K562 (cell line): ENCODE measurements at regions not wholly inside any gene's neighbourhood (a gene's known extent, or its start where the extent isn't known, plus 50 kb on each side); places are given as distances from the start of the nearest gene placed in this dataset.

Experiments used
- ATAC-seq: fragments of 200-7000 bp; cut with Tn5 transposase; 3 replicates; pipeline ENCODE4 v1.9.1; 2020; ENCODE audit warnings: moderate library complexity
- BruUV-seq: library from RNA; stranded (reverse); fragments of 400-500 nt; replicated peaks from 2 replicates; lab custom pipeline; 2021; lab: Mats Ljungman, UMichigan
- CTCF ChIA-PET: fragments of 300-600 bp; formaldehyde crosslinking; extraction: SDS; loops from one replicate; lab custom pipeline; 2021; ENCODE audit warnings: low intra/inter-chr PET ratio; lab: Yijun Ruan, JAX
- POLR2A ChIA-PET: fragments of 300-600, 350-650 bp; sonication (Branson Sonifier 250); formaldehyde crosslinking; extraction: SDS; loops from one replicate; lab custom pipeline; 2021; ENCODE audit warnings: antibody characterized with exemption, inconsistent platforms; lab: Yijun Ruan, JAX
- DNase-seq, 4 experiments: peaks; one replicate each; pipeline versions ENCODE4 v3.0.0 to v3.0.0-alpha.2; 2011 to 2018; ENCODE audit warnings: low spot score in 3 of 4, mixed read lengths in 3 of 4; ENCODE audit errors: extremely low read depth in 1 of 4
- FAIRE-seq: peaks from 2 replicates; lab custom pipeline; 2011; peaks lifted over from hg19 to GRCh38; lab: Jason Lieb, UNC
- H2AFZ ChIP-seq: 2 replicates; pipeline ENCODE4 v1.6.0; 2011; ENCODE audit warnings: low read depth, low read length, control low read depth, inconsistent platforms
- H3K27ac ChIP-seq: fragments of 200-600 bp; 3 replicates; pipeline ENCODE4 v1.8.0; 2011; ENCODE audit warnings: low read depth, mild to moderate bottlenecking, control low read depth, inconsistent platforms, low read length, moderate library complexity, mixed read lengths; ENCODE audit errors: extremely low read depth
- H3K27me3 ChIP-seq, 2 experiments: fragments of 300-600 bp in 1 of 2; 2 replicates in 1 of 2; 3 replicates in 1 of 2; pipeline versions ENCODE4 v1.6.0 to v1.8.0; 2011; ENCODE audit warnings: inconsistent platforms in 2 of 2, low read length in 2 of 2, mild to moderate bottlenecking in 1 of 2, mixed read lengths in 1 of 2, moderate library complexity in 1 of 2; ENCODE audit not compliant: control insufficient read depth in 2 of 2, insufficient read depth in 2 of 2
- H3K36me3 ChIP-seq: fragments of 300-600 bp; 3 replicates; pipeline ENCODE4 v1.8.0; 2011; ENCODE audit warnings: mild to moderate bottlenecking, low read length, inconsistent platforms; ENCODE audit not compliant: control insufficient read depth, insufficient read depth
- H3K4me1 ChIP-seq, 2 experiments: fragments of 200-600 bp in 1 of 2; replicated peaks in 1 of 2; 2 replicates in 1 of 2; 3 replicates in 1 of 2; pipeline versions ENCODE4 v1.5.1 to v1.8.0; 2011; ENCODE audit warnings: inconsistent platforms in 2 of 2, low read length in 2 of 2, mild to moderate bottlenecking in 1 of 2, mixed read lengths in 1 of 2, moderate library complexity in 1 of 2; ENCODE audit not compliant: control insufficient read depth in 2 of 2, insufficient read depth in 2 of 2
- H3K4me2 ChIP-seq: 2 replicates; pipeline ENCODE4 v1.6.1; 2011; ENCODE audit warnings: low read length, control low read depth, inconsistent platforms, mixed read lengths; ENCODE audit not compliant: insufficient read depth
- H3K4me3 ChIP-seq: fragments of 200-600 bp; sonication (generic), shearing (Covaris generic); 2 replicates; pipeline ENCODE4 v1.5.1; 2016; ENCODE audit warnings: control low read depth, inconsistent platforms
- H3K79me2 ChIP-seq: fragments of 200-600 bp; 3 replicates; pipeline ENCODE4 v1.8.0; 2011; ENCODE audit warnings: low read length, inconsistent platforms; ENCODE audit not compliant: control insufficient read depth, insufficient read depth
- H3K9ac ChIP-seq, 2 experiments: 2 replicates each; pipeline versions ENCODE4 v1.6.0 to v1.6.1; 2011; ENCODE audit warnings: low read depth in 2 of 2, low read length in 2 of 2, control low read depth in 1 of 2, inconsistent platforms in 1 of 2, mild to moderate bottlenecking in 1 of 2, mixed read lengths in 1 of 2; ENCODE audit not compliant: insufficient read depth in 1 of 2
- H3K9me1 ChIP-seq: one replicate; pipeline ENCODE4 v1.6.0; 2011; ENCODE audit warnings: inconsistent platforms, mild to moderate bottlenecking, low read length, moderate library complexity; ENCODE audit not compliant: control insufficient read depth, insufficient read depth
- H3K9me3 ChIP-seq: replicated peaks from 2 replicates; pipeline ENCODE4 v1.5.1; 2011; ENCODE audit warnings: low read depth, low read length, inconsistent platforms; ENCODE audit not compliant: control insufficient read depth, insufficient read depth
- H4K20me1 ChIP-seq: replicated peaks from 2 replicates; pipeline ENCODE4 v1.6.1; 2011; ENCODE audit warnings: low read length, inconsistent platforms, mixed read lengths; ENCODE audit not compliant: control insufficient read depth, insufficient read depth
- GATAD2B ChIP-seq: fragments of 450-650 bp; IDR thresholded peaks from 2 replicates; pipeline ENCODE4 v1.6.1; 2017; ENCODE audit warnings: mild to moderate bottlenecking, borderline replicate concordance
- ZBTB11 ChIP-seq, 3 experiments: fragments of 200-800 bp in 1 of 3; fragments of 250-450 bp in 1 of 3; fragments of 450-650 bp in 1 of 3; sonication (Bioruptor Pico) in 1 of 3; sonication (Bioruptor generic) in 1 of 3; formaldehyde crosslinking in 1 of 3; IDR thresholded peaks; 2 replicates each; pipeline versions ENCODE4 v1.6.1 to v1.8.0; 2016 to 2022; ENCODE audit warnings: mild to moderate bottlenecking in 2 of 3, missing genetic modification characterization in 2 of 3, missing compliant biosample characterization in 1 of 3, moderate library complexity in 1 of 3
- WGBS: fragments of 100-300 bp; shearing (Covaris generic); methylation state at CpG from one replicate; pipeline ENCODE4 v1.1.6; 2016; ENCODE audit warnings: low coverage, mixed read lengths; ENCODE audit not compliant: insufficient coverage; ENCODE audit errors: missing lambda C conversion rate; 5-methylcytosine and 5-hydroxymethylcytosine counted together
- in situ Hi-C: fragments of 300-500 bp; cut with MboI; formaldehyde crosslinking; loops from 4 replicates; pipeline ENCODE4 v1.15.0; 2018; ENCODE audit warnings: inconsistent platforms, mixed read lengths
- intact Hi-C: fragments of 100-400 bp; cut with micrococcal nuclease; formaldehyde crosslinking; loops from 2 replicates; pipeline ENCODE4 v1.14.2; 2022

GRCh38 chr17:62149961-62150360 is 84.9 kb upstream of the MED13 start:
- no peak for ATAC-seq
- in situ Hi-C loops (no loop called here), intact Hi-C loops (no loop called here)
- peak overlapping the region; percentile 52; the same call in 1 of the 2 replicates for H2AFZ ChIP-seq
- H3K4me3 ChIP-seq = no peak overlapping the region
- no peak for DNase-seq
- no peaks in the 10 kb centered on the region for H3K79me2 ChIP-seq
- H3K9me3 ChIP-seq = peaks cover 7% of the 10 kb centered on the region; the same call in 1 of the 2 replicates
- TF ChIP-seq GATAD2B = no peak
- TF ChIP-seq ZBTB11 (CRISPR knock-in tag; IDR thresholded peaks at IDR 0.05) = 0 out of 6 replicates have a peak, but pooled peaks of 1 of the 3 experiments have one; percentile 13
- ChIA-PET POLR2A (interaction anchor here (0.7 kb wide), 1 partner anchor 11 kb away, joined by 3 read pairs; no protein-coding TSS in a partner anchor), CTCF (no interaction called here)
- no peaks in the 10 kb centered on the region for H4K20me1 ChIP-seq
- no peak overlapping the region for H3K27ac ChIP-seq
- H3K4me1 ChIP-seq = peaks cover 4% of the 10 kb centered on the region in 2 experiments; a peak in 3 of 5 replicates
- no peaks in the 10 kb centered on the region for H3K9me1 ChIP-seq
- no peak overlapping the region for H3K4me2 ChIP-seq
- no peak for FAIRE-seq
- no peaks in the 10 kb centered on the region for H3K27me3 ChIP-seq
- 56% methylated on average over 4 of the region's 4 CpGs for WGBS
- H3K9ac ChIP-seq = no peak overlapping the region
- BruUV-seq = no TSS peak
- no peaks in the 10 kb centered on the region for H3K36me3 ChIP-seq
